ENCODE measurements at regions not wholly inside any gene's neighbourhood (a gene's known extent, or its start where the extent isn't known, plus 50 kb on each side); places are given as distances from the start of the nearest gene placed in this dataset.

- no peak overlapping the region for H3K4me2 ChIP-seq (ENCODE audit: insufficient read depth, low read length)
- H3K4me1 ChIP-seq (ENCODE audit: control insufficient read depth, extremely low read depth, insufficient read depth, low read length): no peaks in the 10 kb centered on the region
- intact Hi-C loops (cut with micrococcal nuclease): no loop called here
- peaks cover 2% of the 10 kb centered on the region for H3K9me3 ChIP-seq (replicated peaks; ENCODE audit: control insufficient read depth, insufficient read depth, low read length)
- H3K4me3 ChIP-seq (replicated peaks in 1 of 3; ENCODE audit: insufficient read depth in 1 of 3, low read depth in 1 of 3, low read length in 3 of 3): no peak overlapping the region
- H2AFZ ChIP-seq (ENCODE audit: low read depth, low read length): no peak overlapping the region
- FAIRE-seq (no peak), DNase-seq (ENCODE audit: low read depth, low spot score) (no peak)
- H3K9me1 ChIP-seq (replicated peaks; ENCODE audit: control insufficient read depth, extremely low read depth, insufficient read depth, low read length): no peaks in the 10 kb centered on the region
- ChIA-PET POLR2A (no interaction called here), CTCF (no interaction called here)
- no TSS peak for BruUV-seq (replicated peaks)
- H3K36me3 ChIP-seq (ENCODE audit: control insufficient read depth in 2 of 2, extremely low read depth in 1 of 2, insufficient read depth in 2 of 2, low read length in 2 of 2): no peaks in the 10 kb centered on the region
- dilution Hi-C loops (cut with MboI; ENCODE audit: extremely low pct_ligation_motif_present, low sequenced_read_pairs): no loop called here
- no peak overlapping the region for H3K27ac ChIP-seq (ENCODE audit: insufficient read depth, low read depth, low read length)
- H4K20me1 ChIP-seq (replicated peaks; ENCODE audit: control insufficient read depth, extremely low read depth, insufficient read depth, low read length): no peaks in the 10 kb centered on the region
- TF ChIP-seq EZH2 (IDR thresholded peaks at IDR 0.05; ENCODE audit: borderline replicate concordance, low read depth, low read length, severe bottlenecking): no peak
- TF ChIP-seq JUN (IDR thresholded peaks at IDR 0.05; ENCODE audit: borderline replicate concordance, insufficient read depth, insufficient read length, low read depth): no peak
- no peak for TF ChIP-seq GATA2 (IDR thresholded peaks at IDR 0.05; ENCODE audit: insufficient read depth, insufficient read length, low read depth, low read length)
- no peak for TF ChIP-seq MAX (IDR thresholded peaks at IDR 0.05; ENCODE audit: insufficient read depth, insufficient read length)
- TF ChIP-seq POLR2AphosphoS5 (IDR thresholded peaks at IDR 0.05; ENCODE audit: insufficient read depth, low read depth, low read length): no peak
- TF ChIP-seq MYC (IDR thresholded peaks at IDR 0.05; ENCODE audit: low read depth, low read length): no peak
- TF ChIP-seq, protein P1, sequence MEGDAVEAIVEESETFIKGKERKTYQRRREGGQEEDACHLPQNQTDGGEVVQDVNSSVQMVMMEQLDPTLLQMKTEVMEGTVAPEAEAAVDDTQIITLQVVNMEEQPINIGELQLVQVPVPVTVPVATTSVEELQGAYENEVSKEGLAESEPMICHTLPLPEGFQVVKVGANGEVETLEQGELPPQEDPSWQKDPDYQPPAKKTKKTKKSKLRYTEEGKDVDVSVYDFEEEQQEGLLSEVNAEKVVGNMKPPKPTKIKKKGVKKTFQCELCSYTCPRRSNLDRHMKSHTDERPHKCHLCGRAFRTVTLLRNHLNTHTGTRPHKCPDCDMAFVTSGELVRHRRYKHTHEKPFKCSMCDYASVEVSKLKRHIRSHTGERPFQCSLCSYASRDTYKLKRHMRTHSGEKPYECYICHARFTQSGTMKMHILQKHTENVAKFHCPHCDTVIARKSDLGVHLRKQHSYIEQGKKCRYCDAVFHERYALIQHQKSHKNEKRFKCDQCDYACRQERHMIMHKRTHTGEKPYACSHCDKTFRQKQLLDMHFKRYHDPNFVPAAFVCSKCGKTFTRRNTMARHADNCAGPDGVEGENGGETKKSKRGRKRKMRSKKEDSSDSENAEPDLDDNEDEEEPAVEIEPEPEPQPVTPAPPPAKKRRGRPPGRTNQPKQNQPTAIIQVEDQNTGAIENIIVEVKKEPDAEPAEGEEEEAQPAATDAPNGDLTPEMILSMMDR (IDR thresholded peaks at IDR 0.05; ENCODE audit: extremely low read depth in 1 of 2, insufficient read depth in 1 of 2, low read depth in 1 of 2, low read length in 2 of 2): no peak
- TF ChIP-seq FOS (IDR thresholded peaks at IDR 0.05; ENCODE audit: borderline replicate concordance, insufficient read depth, low read length): no peak
- no peak for TF ChIP-seq POLR2A (IDR thresholded peaks at IDR 0.05; ENCODE audit: low read depth, low read length)
- no peaks in the 10 kb centered on the region for H3K27me3 ChIP-seq (ENCODE audit: control insufficient read depth in 2 of 2, insufficient read depth in 2 of 2, low read length in 2 of 2)
- H3K9ac ChIP-seq (replicated peaks; ENCODE audit: extremely low read depth, insufficient read depth, low read length): no peak overlapping the region
- H3K79me2 ChIP-seq (ENCODE audit: control insufficient read depth, insufficient read depth, low read length): no peaks in the 10 kb centered on the region
Observed at GRCh38 chr14:82354126-82354525, 820.5 kb upstream of the SEL1L start.
